H1 (cell line): ENCODE measurements at regions not wholly inside any gene's neighbourhood (a gene's known extent, or its start where the extent isn't known, plus 50 kb on each side); places are given as distances from the start of the nearest gene placed in this dataset.

Source experiments
- CEBPB ChIP-seq: IDR thresholded peaks from 2 replicates; pipeline ENCODE4 v1.6.1; 2012; ENCODE audit warnings: low read depth, low read length
- CHD7 ChIP-seq: fragments of 300-600 bp; sonication (generic); IDR thresholded peaks from 2 replicates; pipeline ENCODE4 v1.7.1; 2012; ENCODE audit warnings: low read length, moderate library complexity, mild to moderate bottlenecking, inconsistent platforms; ENCODE audit not compliant: insufficient replicate concordance
- JUND ChIP-seq: IDR thresholded peaks from 2 replicates; pipeline ENCODE4 v1.6.1; 2011; ENCODE audit warnings: mild to moderate bottlenecking, improper control_type of control experiment, low read length
- POLR2A ChIP-seq, 2 experiments: IDR thresholded peaks; 1 replicate in 1 of 2; 2 replicates in 1 of 2; pipeline ENCODE4 v1.6.1; 2011; ENCODE audit warnings: low read depth in 2 of 2, low read length in 2 of 2, mild to moderate bottlenecking in 2 of 2; ENCODE audit errors: control extremely low read depth in 1 of 2
- SUZ12 ChIP-seq: fragments of 200-600 bp; sonication (generic); IDR thresholded peaks from 2 replicates; pipeline ENCODE4 v1.6.1; 2012; ENCODE audit warnings: mild to moderate bottlenecking, inconsistent platforms, low read length, moderate library complexity, mixed read lengths
- TAF1 ChIP-seq: IDR thresholded peaks from 2 replicates; pipeline ENCODE4 v1.6.1; 2011; ENCODE audit warnings: mild to moderate bottlenecking, low read depth, low read length
- TAF7 ChIP-seq: optimal IDR thresholded peaks from 2 replicates; pipeline ENCODE3; 2011; ENCODE audit warnings: low read depth, mild to moderate bottlenecking, inconsistent platforms, low read length, moderate library complexity, borderline replicate concordance

- TF ChIP-seq CHD7 (no peak), CEBPB (no peak), JUND (no peak), TAF7 (no peak), TAF1 (no peak), SUZ12 (no peak), POLR2A (IDR thresholded peaks at IDR 0.05; ENCODE audit: control extremely low read depth in 1 of 2, low read depth in 2 of 2, low read length in 2 of 2) (no peak)
Measured at GRCh38 chr16:17926866-17927399, 409.6 kb downstream of the NPIPA8 start (continued).
